HepG2 (cell line): ENCODE measurements at regions not wholly inside any gene's neighbourhood (a gene's known extent, or its start where the extent isn't known, plus 50 kb on each side); places are given as distances from the start of the nearest gene placed in this dataset.

Experiments
- ATAC-seq: fragments of 200-7000 bp; cut with Tn5 transposase; 3 replicates; pipeline ENCODE4 v1.9.1; 2020; ENCODE audit warnings: mild to moderate bottlenecking, moderate library complexity
- BruUV-seq: library from RNA; stranded (reverse); fragments of 400-500 nt; replicated peaks from 2 replicates; lab custom pipeline; 2021; lab: Mats Ljungman, UMichigan
- CTCF ChIA-PET: fragments of 300-600 bp; formaldehyde crosslinking; extraction: SDS; loops from one replicate; lab custom pipeline; 2021; ENCODE audit warnings: low total read pairs, inconsistent platforms, low intra/inter-chr PET ratio; lab: Yijun Ruan, JAX
- POLR2A ChIA-PET: fragments of 350-600 bp; sonication (Branson Sonifier 250); formaldehyde crosslinking; loops from one replicate; lab custom pipeline; 2020; ENCODE audit warnings: antibody characterized with exemption, inconsistent platforms; lab: Yijun Ruan, JAX
- DNase-seq: peaks from one replicate; pipeline ENCODE4 v3.0.0-alpha.2; 2015; ENCODE audit warnings: low spot score
- FAIRE-seq: peaks from 3 replicates; lab custom pipeline; 2011; peaks lifted over from hg19 to GRCh38; lab: Jason Lieb, UNC
- H2AFZ ChIP-seq: one replicate; pipeline ENCODE4 v1.6.1; 2011; ENCODE audit warnings: low read length, inconsistent platforms
- H3K27ac ChIP-seq: fragments of 300-600 bp; 3 replicates; pipeline ENCODE4 v1.8.0; 2011; ENCODE audit warnings: mixed run types, mild to moderate bottlenecking, mixed read lengths, low read length, inconsistent platforms; ENCODE audit not compliant: insufficient read depth; ENCODE audit errors: extremely low read length
- H3K27me3 ChIP-seq, 2 experiments: fragments of 200-600 bp in 1 of 2; 2 replicates in 1 of 2; 3 replicates in 1 of 2; pipeline versions ENCODE4 v1.6.0 to v1.8.0; 2011; ENCODE audit warnings: low read length in 2 of 2, mild to moderate bottlenecking in 2 of 2, moderate library complexity in 2 of 2, inconsistent platforms in 1 of 2; ENCODE audit not compliant: insufficient read depth in 2 of 2, control insufficient read depth in 1 of 2
- H3K36me3 ChIP-seq, 2 experiments: fragments of 200-600 bp in 1 of 2; replicated peaks in 1 of 2; 2 replicates in 1 of 2; 3 replicates in 1 of 2; pipeline versions ENCODE4 v1.5.1 to v1.8.0; 2011; ENCODE audit warnings: low read length in 2 of 2, inconsistent platforms in 1 of 2; ENCODE audit not compliant: insufficient read depth in 2 of 2, control insufficient read depth in 1 of 2
- H3K4me1 ChIP-seq: 2 replicates; pipeline ENCODE4 v1.5.1; 2012; ENCODE audit warnings: low read length, inconsistent platforms; ENCODE audit not compliant: insufficient read depth
- H3K4me2 ChIP-seq: 2 replicates; pipeline ENCODE4 v1.6.0; 2011; ENCODE audit warnings: low read depth, low read length, inconsistent platforms
- H3K4me3 ChIP-seq, 3 experiments: fragments of 200-600 bp in 1 of 3; sonication (generic), shearing (Covaris generic) in 1 of 3; replicated peaks in 1 of 3; 2 replicates each; pipeline ENCODE4 v1.5.1; 2011 to 2016; ENCODE audit warnings: low read length in 3 of 3, inconsistent platforms in 2 of 3, low read depth in 2 of 3, mild to moderate bottlenecking in 2 of 3, control low read depth in 1 of 3, mixed read lengths in 1 of 3; ENCODE audit not compliant: insufficient read depth in 1 of 3
- H3K79me2 ChIP-seq: one replicate; pipeline ENCODE4 v1.6.1; 2011; ENCODE audit warnings: low read length, inconsistent platforms; ENCODE audit not compliant: insufficient read depth
- H3K9ac ChIP-seq: 2 replicates; pipeline ENCODE4 v1.6.0; 2011; ENCODE audit warnings: mild to moderate bottlenecking, low read depth, low read length, inconsistent platforms; ENCODE audit not compliant: insufficient read depth
- H3K9me3 ChIP-seq: 2 replicates; pipeline ENCODE4 v1.5.1; 2012; ENCODE audit warnings: mild to moderate bottlenecking, low read length
- H4K20me1 ChIP-seq: 2 replicates; pipeline ENCODE4 v1.6.0; 2011; ENCODE audit warnings: inconsistent platforms, mild to moderate bottlenecking, low read length, moderate library complexity; ENCODE audit not compliant: insufficient read depth
- HNF4A ChIP-seq: sonication (generic); formaldehyde crosslinking; IDR thresholded peaks from 2 replicates; pipeline ENCODE4 v1.4.0; 2020; ENCODE audit warnings: missing genetic modification reagents
- POLR2G ChIP-seq: fragments of 200-400 bp; formaldehyde crosslinking; IDR thresholded peaks from 2 replicates; pipeline ENCODE4 v1.6.1; 2018; ENCODE audit warnings: mild to moderate bottlenecking, low read depth, low read length, moderate library complexity
- RELA ChIP-seq: sonication (generic); formaldehyde crosslinking; IDR thresholded peaks from 2 replicates; pipeline ENCODE4 v1.4.0; 2020; ENCODE audit warnings: missing genetic modification reagents
- RXRB ChIP-seq: IDR thresholded peaks from 2 replicates; pipeline ENCODE4 v1.6.1; 2016; ENCODE audit warnings: borderline replicate concordance, missing genetic modification reagents, missing compliant biosample characterization
- TCF7L2 ChIP-seq: IDR thresholded peaks from 2 replicates; pipeline ENCODE4 v1.6.1; 2011; ENCODE audit warnings: mild to moderate bottlenecking, low read depth, low read length, moderate library complexity
- ZNF629 ChIP-seq: sonication (generic); formaldehyde crosslinking; conservative IDR thresholded peaks from 2 replicates; pipeline ENCODE4 v1.5.0; 2020; ENCODE audit warnings: missing genetic modification reagents
- WGBS: methylation state at CpG from one replicate; pipeline ENCODE4 v1.1.6; 2017; ENCODE audit warnings: low lambda C conversion rate; 5-methylcytosine and 5-hydroxymethylcytosine counted together
- in situ Hi-C: cut with HindIII; loops from 2 replicates; pipeline ENCODE4 v1.10.0; 2017; ENCODE audit warnings: low pct_unique_long_range_greater_than_20kb; ENCODE audit not compliant: extremely low pct_ligation_motif_present
- intact Hi-C: fragments of 100-400 bp; cut with micrococcal nuclease; formaldehyde crosslinking; loops from one replicate; pipeline ENCODE4 v1.10.0; 2022; ENCODE audit not compliant: unreplicated experiment
- TF ChIP-seq, protein P1 (sequence below): sonication (generic); formaldehyde crosslinking; IDR thresholded peaks from 2 replicates; pipeline ENCODE4 v1.5.0; 2020; ENCODE audit warnings: mild to moderate bottlenecking, missing genetic modification reagents
- TF ChIP-seq, protein P2 (sequence below), 2 experiments: fragments of 450-650 bp in 1 of 2; sonication (generic) in 1 of 2; formaldehyde crosslinking; IDR thresholded peaks; 2 replicates each; pipeline versions ENCODE4 v1.5.0 to v1.8.0; 2020 to 2022; ENCODE audit warnings: mild to moderate bottlenecking in 1 of 2, missing genetic modification reagents in 1 of 2

DNA sequence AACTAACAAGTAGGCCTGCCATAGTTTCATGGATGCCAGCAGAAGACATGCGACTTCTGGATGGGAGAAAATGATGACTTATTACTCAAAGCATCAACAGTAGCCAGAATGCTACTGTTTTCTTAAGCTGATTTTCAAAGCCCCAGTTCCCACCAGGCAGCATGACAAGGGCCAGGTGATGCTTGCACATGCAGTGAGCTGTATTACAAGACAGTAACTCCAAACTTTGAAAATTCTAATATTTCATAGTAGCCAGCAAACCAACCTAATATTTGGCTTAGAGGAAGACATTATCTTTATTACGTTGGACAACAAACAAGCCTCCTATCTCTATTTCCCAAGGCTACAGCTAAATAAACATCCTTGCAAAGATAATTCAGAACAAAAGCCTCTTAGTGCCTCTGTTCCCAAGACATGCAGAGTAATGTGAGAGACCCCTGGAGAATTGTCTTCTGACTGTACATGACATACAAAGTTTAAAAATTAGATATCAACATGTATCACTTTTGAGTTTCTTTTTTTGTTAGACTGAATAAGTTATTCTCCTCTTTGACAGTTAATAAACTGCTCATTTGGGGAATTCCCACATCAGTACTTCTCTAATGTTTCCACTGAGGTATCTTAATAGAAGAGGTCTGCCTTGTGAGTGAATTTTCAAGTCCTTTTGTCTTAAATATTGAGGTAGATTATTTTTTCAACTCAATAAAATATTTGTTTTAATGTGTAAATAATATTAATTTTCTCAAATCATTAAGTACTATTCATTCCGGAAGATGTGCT lies 367.6 kb upstream of the CWC22 start (continued):
- no peak for TF ChIP-seq RELA
- TF ChIP-seq RXRB (CRISPR knock-in tag), result no peak
- TF ChIP-seq HNF4A (CRISPR knock-in tag), result no peak
- TF ChIP-seq, protein P1, sequence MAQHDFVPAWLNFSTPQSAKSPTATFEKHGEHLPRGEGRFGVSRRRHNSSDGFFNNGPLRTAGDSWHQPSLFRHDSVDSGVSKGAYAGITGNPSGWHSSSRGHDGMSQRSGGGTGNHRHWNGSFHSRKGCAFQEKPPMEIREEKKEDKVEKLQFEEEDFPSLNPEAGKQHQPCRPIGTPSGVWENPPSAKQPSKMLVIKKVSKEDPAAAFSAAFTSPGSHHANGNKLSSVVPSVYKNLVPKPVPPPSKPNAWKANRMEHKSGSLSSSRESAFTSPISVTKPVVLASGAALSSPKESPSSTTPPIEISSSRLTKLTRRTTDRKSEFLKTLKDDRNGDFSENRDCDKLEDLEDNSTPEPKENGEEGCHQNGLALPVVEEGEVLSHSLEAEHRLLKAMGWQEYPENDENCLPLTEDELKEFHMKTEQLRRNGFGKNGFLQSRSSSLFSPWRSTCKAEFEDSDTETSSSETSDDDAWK, result no peak
- no peak for TF ChIP-seq TCF7L2
- no peak for TF ChIP-seq POLR2G

DNA sequence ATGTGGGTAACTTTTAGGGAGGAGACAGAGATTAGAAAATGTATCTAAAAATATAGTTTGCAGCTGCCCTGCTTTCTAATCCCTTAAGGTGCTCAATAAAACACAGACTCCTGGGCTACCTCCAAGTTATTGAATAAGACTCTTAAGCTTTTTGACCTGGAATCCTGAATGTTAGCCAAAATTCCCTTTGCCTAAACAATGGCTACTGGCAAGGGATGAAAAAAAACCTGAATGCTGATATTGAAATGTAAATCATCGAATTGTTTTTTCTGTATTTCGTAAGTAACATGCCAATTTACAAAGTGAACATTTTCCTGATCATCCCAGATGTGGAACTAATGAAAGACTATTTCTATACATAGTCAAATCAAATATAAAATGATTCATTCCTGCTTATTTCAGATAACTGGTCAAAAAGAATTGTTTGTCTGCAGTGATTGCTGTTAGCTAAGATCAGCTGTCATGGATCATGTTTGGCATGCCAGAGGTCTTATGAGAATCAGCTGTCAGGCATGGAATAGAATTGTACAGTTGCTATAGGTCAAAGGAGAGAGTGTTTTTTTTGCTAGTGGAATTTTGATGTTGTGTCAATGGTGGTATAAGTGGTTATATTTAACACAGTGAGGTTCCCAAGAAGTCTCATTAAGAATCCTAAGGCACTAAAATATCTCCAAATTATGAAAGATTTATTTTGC lies 363.6 kb upstream of the CWC22 start:
- H3K4me2 ChIP-seq, result no peak overlapping the region
- ATAC-seq (no peak), FAIRE-seq (no peak), DNase-seq (no peak)
- no TSS peak for BruUV-seq
- intact Hi-C loops (no loop called here), in situ Hi-C loops (no loop called here)
- 0% methylated on average over 2 of the region's 2 CpGs for WGBS
- POLR2A ChIA-PET, result no interaction called here
- no peak overlapping the region for H3K27ac ChIP-seq
- no peaks in the 10 kb centered on the region for H4K20me1 ChIP-seq
- no peak overlapping the region for H3K4me3 ChIP-seq
- CTCF ChIA-PET, result no interaction called here
- H3K4me1 ChIP-seq, result no peaks in the 10 kb centered on the region
- no peaks in the 10 kb centered on the region for H3K79me2 ChIP-seq
- no peaks in the 10 kb centered on the region for H3K36me3 ChIP-seq
- no peak for TF ChIP-seq ZNF629 (CRISPR knock-in tag)
- TF ChIP-seq, protein P2, sequence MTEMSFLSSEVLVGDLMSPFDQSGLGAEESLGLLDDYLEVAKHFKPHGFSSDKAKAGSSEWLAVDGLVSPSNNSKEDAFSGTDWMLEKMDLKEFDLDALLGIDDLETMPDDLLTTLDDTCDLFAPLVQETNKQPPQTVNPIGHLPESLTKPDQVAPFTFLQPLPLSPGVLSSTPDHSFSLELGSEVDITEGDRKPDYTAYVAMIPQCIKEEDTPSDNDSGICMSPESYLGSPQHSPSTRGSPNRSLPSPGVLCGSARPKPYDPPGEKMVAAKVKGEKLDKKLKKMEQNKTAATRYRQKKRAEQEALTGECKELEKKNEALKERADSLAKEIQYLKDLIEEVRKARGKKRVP (CRISPR knock-in tag; IDR thresholded peaks at IDR 0.05), result no peak
- no peak overlapping the region for H2AFZ ChIP-seq
- no peak overlapping the region for H3K9ac ChIP-seq
- H3K27me3 ChIP-seq, result no peaks in the 10 kb centered on the region
- H3K9me3 ChIP-seq, result no peaks in the 10 kb centered on the region
